ENCODE measurements at regions not wholly inside any gene's neighbourhood (a gene's known extent, or its start where the extent isn't known, plus 50 kb on each side); places are given as distances from the start of the nearest gene placed in this dataset.

DNA sequence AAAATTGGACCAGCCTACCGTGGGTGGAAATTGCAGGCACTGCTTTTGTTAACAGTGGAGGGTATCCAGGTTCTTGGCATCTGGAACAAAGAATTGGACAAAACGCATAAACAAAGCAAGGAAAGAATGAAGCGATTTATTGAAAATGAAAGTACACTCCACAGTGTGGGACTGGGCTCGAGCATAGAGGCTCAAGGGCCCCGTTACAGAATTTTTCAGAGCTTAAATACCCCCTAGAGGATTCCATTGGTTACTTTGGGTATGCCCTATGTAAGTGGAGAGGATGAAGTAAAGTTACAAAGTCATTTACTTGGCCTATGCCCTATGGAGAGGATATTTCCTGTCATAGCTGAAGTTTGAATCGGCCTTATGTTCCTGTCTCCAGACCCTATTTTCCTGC is 85.3 kb downstream of the GLUD2 start:
- H3K4me1 ChIP-seq (ENCODE audit: insufficient read depth) = no peaks in the 10 kb centered on the region
- H3K4me2 ChIP-seq = no peak overlapping the region
- 68% methylated on average over 6 of the region's 6 CpGs for whole genome bisulfite sequencing (ENCODE audit: low lambda C conversion rate, missing lambda C conversion rate)
- H3K9me3 ChIP-seq (ENCODE audit: low read depth) = no peaks in the 10 kb centered on the region
- H3K4me3 ChIP-seq = no peak overlapping the region
- no peak for DNase-seq (ENCODE audit: low spot score)
- no peaks in the 10 kb centered on the region for H3K79me2 ChIP-seq
- no peak overlapping the region for H2AFZ ChIP-seq
- no peaks in the 10 kb centered on the region for H4K20me1 ChIP-seq (ENCODE audit: insufficient read depth, poor library complexity, severe bottlenecking)
- H3K27ac ChIP-seq = no peak overlapping the region
- no peaks in the 10 kb centered on the region for H3K9me2 ChIP-seq (replicated peaks; ENCODE audit: insufficient read depth)
- H3K27me3 ChIP-seq = no peaks in the 10 kb centered on the region
- TF ChIP-seq EZH2 (IDR thresholded peaks at IDR 0.05; ENCODE audit: borderline replicate concordance) = no peak
- TF ChIP-seq, protein P1, sequence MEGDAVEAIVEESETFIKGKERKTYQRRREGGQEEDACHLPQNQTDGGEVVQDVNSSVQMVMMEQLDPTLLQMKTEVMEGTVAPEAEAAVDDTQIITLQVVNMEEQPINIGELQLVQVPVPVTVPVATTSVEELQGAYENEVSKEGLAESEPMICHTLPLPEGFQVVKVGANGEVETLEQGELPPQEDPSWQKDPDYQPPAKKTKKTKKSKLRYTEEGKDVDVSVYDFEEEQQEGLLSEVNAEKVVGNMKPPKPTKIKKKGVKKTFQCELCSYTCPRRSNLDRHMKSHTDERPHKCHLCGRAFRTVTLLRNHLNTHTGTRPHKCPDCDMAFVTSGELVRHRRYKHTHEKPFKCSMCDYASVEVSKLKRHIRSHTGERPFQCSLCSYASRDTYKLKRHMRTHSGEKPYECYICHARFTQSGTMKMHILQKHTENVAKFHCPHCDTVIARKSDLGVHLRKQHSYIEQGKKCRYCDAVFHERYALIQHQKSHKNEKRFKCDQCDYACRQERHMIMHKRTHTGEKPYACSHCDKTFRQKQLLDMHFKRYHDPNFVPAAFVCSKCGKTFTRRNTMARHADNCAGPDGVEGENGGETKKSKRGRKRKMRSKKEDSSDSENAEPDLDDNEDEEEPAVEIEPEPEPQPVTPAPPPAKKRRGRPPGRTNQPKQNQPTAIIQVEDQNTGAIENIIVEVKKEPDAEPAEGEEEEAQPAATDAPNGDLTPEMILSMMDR (IDR thresholded peaks at IDR 0.05; ENCODE audit: poor library complexity) = no peak
- H3K36me3 ChIP-seq (replicated peaks; ENCODE audit: insufficient read depth, low read depth) = no peaks in the 10 kb centered on the region

DNA sequence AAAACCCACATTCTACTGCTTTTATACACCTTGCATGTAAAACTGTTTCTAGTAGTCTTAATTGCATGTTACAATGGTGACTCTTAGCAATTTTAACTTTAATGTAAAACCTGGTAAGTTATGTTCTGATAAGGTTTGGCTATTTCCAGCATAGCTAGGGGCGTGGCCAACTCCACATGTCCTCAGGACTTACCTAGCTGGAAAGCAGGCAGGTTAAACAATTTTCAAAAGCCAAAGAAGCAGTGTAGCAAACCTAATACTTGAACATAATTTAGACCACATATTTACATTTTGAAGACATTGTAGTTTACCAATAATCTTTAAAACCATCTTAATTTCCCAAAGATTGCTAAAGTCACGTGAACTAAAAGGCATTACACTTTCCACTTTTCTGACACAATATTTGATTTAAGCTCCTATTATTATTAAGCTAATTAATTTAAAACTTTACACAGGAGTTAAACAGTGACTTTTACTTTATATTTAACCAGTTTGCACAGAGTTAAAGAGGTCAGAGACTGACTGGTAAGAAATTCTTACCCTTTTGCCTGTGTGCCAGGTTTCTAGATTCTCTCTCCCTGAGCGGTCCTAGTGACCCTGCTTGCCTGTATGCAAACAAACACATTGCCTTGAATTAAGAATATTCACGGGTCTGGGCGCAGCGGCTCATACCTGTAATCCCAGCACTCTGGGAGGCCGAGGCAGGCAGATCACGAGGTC is 88.2 kb downstream of the GLUD2 start:
- no peak overlapping the region for H3K4me2 ChIP-seq
- no peak overlapping the region for H2AFZ ChIP-seq
- no peak overlapping the region for H3K27ac ChIP-seq
- H3K9me3 ChIP-seq (ENCODE audit: low read depth) = no peaks in the 10 kb centered on the region
- no peaks in the 10 kb centered on the region for H3K79me2 ChIP-seq
- H3K4me3 ChIP-seq = no peak overlapping the region
- WGBS (ENCODE audit: low lambda C conversion rate, missing lambda C conversion rate) = 65% methylated on average over 8 of the region's 8 CpGs
- TF ChIP-seq EZH2phosphoT487 (IDR thresholded peaks at IDR 0.05; ENCODE audit: low read depth, severe bottlenecking, unreplicated experiment) = no peak
- TF ChIP-seq, protein P1 (IDR thresholded peaks at IDR 0.05; ENCODE audit: poor library complexity) = no peak
- TF ChIP-seq EZH2 (IDR thresholded peaks at IDR 0.05; ENCODE audit: borderline replicate concordance) = no peak
- H3K36me3 ChIP-seq (replicated peaks; ENCODE audit: insufficient read depth, low read depth) = no peaks in the 10 kb centered on the region
- H3K27me3 ChIP-seq = no peaks in the 10 kb centered on the region
- H3K9me2 ChIP-seq (replicated peaks; ENCODE audit: insufficient read depth) = no peaks in the 10 kb centered on the region
- H4K20me1 ChIP-seq (ENCODE audit: insufficient read depth, poor library complexity, severe bottlenecking) = no peaks in the 10 kb centered on the region
- DNase-seq (ENCODE audit: low spot score) = no peak
- H3K4me1 ChIP-seq (ENCODE audit: insufficient read depth) = no peaks in the 10 kb centered on the region

DNA sequence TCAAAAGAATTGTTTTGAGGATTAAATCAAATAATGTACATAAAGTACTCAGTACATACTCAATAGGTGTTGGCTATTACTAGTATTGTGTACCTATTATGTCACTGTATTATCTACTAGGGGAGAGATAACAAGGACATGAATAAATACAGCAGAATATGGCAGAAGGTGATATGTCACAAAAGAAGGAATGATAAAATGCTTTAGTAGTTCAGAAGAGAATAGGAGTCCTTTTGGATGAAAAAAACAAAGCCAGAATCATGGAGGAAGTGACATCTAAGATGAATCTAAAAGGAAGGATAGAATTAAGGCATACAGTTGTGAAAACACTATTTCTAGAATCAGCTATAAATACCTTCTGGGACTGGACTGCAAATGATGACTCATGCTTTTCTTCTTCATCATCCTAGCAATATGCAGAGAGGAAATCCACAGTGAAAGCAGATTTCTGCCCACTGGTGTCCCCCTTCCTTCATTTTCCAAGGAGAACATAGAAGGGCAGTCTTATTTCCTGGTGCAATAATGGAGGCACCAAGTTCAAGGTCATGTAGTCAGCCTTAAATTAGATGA is 98.7 kb downstream of the GLUD2 start:
- no peaks in the 10 kb centered on the region for H3K27me3 ChIP-seq
- H3K27ac ChIP-seq = no peak overlapping the region
- TF ChIP-seq, protein P1 (IDR thresholded peaks at IDR 0.05; ENCODE audit: poor library complexity) = no peak
- TF ChIP-seq EZH2phosphoT487 (IDR thresholded peaks at IDR 0.05; ENCODE audit: low read depth, severe bottlenecking, unreplicated experiment) = no peak
- no peak for TF ChIP-seq EZH2 (IDR thresholded peaks at IDR 0.05; ENCODE audit: borderline replicate concordance)
- DNase-seq (ENCODE audit: low spot score) = no peak
- no peak overlapping the region for H2AFZ ChIP-seq
- no peaks in the 10 kb centered on the region for H3K9me2 ChIP-seq (replicated peaks; ENCODE audit: insufficient read depth)
- H3K79me2 ChIP-seq = no peaks in the 10 kb centered on the region
- H3K36me3 ChIP-seq (replicated peaks; ENCODE audit: insufficient read depth, low read depth) = no peaks in the 10 kb centered on the region
- no peaks in the 10 kb centered on the region for H3K9me3 ChIP-seq (ENCODE audit: low read depth)
- H4K20me1 ChIP-seq (ENCODE audit: insufficient read depth, poor library complexity, severe bottlenecking) = no peaks in the 10 kb centered on the region
- H3K4me2 ChIP-seq = no peak overlapping the region
- no peak overlapping the region for H3K4me3 ChIP-seq
- no peaks in the 10 kb centered on the region for H3K4me1 ChIP-seq (ENCODE audit: insufficient read depth)

Measured in hepatocyte (in vitro differentiated cells).